GM18519 (cell line): ENCODE measurements at regions not wholly inside any gene's neighbourhood (a gene's known extent, or its start where the extent isn't known, plus 50 kb on each side); places are given as distances from the start of the nearest gene placed in this dataset.

Source experiments
- ATAC-seq: cut with Tn5 transposase; IDR thresholded peaks from one replicate; pipeline ENCODE4 v1.9.1; 2021; ENCODE audit warnings: mild to moderate bottlenecking, moderate library complexity; ENCODE audit not compliant: unreplicated experiment, low FRiP score

DNA sequence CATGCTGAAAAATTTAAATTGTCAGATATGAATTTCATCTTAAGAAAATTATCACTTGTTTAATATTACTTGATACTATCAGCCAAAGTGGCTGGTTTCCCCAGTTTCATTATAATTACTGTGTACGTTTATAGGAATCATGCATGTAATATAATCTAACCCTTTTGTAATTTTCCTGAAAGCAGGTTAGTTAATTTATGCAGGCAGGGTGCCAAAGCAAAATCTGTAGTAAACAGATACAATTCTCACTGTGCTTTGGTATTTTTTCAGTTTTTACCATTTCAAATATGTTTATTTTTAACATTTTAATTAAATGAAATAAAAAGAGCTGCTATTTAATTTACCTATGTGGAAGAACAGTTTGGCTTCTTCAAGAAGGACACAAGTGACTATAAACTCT is 1227.5 kb upstream of the MIR17HG start:
- ATAC-seq: no peak

DNA sequence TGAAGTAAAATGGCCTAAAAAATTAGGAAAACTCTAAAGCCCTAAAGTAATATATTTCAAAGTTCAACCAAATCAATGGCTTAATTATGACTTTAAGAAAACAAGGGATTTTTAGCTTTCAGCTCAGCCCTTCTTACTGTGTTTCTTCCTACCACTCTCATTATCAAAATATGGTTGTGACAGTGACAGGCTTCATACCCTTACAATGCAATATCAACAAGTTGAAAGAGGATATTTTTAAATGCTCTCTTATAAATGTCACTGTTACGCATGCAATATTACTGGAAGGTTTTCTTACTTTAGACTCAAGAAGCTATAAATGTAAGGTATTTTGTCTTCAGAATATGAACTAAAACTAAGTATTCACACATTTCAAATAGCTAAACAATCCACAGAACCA is 1225.7 kb upstream of the MIR17HG start:
- ATAC-seq: no peak

DNA sequence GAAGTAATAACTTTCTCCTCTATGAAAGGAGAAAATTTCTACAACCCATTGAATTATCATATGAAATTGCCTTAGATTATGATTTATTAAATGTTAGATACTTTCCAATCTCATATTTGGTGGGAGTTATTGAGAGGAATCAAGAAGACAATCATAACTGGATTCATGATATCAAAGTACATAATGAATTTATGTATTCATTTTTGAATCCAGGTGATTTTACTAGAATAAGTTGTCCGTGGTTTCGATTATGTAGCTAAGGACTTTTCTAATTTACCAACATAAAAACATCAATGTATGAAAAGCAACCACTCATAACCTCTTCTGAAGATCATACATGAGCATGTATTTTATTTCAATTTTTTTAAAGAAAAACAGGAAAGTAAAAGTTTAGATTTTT is 1225.0 kb upstream of the MIR17HG start:
- no peak for ATAC-seq

DNA sequence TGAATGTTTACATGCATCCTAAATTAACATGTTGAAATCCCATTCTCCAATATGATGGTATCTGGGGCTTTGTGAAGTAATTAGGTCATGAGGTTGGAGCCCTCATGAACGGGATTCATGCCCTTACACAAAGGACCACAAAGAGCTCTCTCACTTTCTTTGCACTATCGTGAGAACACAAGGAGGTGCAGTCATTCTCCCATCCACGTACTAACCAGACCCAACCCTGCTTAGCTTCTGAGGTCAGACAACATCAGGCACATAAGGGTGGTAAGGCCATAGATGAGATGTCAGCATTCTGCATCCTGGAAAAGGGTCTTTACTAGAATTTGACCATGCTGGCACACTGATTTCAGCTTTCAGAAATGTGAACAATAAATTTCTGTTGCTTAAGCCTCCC is 1211.9 kb upstream of the MIR17HG start:
- no peak for ATAC-seq

DNA sequence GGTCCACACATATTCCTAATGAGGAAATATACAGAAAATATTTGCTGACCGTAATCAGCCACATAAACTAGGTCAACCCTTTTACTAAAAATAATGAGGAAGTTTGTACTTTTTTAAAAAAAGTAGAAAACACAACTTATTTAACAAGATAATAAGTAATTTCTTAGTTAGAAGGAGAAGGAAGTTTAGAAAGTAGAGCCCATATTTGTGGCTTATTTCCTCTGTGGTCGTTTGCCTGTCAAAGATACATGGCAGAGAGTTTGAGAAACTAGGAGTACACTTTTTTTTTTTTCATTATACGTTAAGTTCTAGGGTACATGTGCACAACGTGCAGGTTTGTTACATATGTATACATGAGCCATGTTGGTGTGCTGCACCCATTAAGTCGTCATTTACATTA is 1205.2 kb upstream of the MIR17HG start:
- ATAC-seq: no peak

DNA sequence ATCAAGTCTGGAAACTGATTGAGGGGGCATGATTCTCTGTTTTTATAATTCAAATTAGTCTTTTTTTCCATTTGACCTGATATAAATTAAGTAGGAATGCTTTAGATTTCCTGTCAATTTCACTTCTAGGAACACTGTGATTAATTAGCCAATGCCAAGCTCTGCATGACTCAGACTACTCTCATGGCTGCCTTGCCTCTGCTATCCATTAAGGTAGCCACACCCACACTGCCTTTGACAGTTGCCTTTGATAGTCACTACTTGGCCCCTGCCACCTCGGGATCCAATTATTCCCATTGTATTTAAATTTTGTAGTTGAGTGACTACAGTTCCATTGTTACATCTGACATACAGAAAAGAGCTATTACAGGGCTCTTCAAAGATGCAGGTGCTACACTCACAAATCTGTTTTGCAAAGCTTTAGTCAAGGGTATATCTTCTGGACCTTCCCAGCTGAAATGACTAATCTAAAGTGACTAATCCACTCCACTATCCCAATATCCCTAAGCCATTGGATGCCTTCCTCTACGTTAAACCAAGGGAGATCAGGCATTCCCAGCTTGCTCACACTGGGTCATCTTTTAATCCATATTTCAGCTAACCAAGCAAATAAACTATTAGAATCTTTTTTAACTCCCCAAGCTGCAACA is 1193.1 kb upstream of the MIR17HG start:
- no peak for ATAC-seq

DNA sequence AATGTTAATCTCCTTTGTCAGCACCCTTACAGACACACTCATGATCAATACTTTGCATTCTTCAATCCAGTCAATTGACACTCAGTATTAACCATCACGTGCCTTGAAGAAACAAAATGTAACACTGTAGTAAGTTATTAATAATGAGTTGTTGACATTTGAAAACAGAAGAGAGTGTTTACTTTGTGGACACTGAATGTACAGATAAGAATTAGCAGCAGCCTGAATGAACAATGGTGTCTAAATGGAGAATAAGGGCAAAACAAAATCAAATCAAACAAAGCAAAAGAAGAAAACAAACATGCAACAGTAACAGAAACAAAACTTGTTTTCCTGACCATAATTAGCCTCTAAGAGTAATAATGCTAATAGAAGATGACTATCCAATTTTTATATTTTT is 1191.1 kb upstream of the MIR17HG start:
- ATAC-seq: no peak

DNA sequence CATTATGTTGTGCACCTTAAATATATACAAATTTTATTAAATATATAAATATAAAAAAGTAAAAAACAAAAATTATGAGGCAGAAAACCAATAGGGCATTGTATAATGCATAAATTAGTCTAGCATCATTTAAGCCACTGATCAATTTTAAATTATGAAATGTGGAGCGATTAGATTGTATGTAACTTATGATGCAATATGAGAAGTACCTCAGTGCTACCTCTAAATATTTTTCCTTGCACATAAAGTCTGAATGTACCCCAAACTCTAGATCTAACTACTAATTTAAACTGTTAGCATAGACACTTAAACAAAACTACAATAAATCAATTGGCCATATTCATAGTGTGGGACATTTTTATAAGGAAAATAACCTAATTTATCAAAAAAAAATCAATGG is 1178.5 kb upstream of the MIR17HG start:
- no peak for ATAC-seq

DNA sequence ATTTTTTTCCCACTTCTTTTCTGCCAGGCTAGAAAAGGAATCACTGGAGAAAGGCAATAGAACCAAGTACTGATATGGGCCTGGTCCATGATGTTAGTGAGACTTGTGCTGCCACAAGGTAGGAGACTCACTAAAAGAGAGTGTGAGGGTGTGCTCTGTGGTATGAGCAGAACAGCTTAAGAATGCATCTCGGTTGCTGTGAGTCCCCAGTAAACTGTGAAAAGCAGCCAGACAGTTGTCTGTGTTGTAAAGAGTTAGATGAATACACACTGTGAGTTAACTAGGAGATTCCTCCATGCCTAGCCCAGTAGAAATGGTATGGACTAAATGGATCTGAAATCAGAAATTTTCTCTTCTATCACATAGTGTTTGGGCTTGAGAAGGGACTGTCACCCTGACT is 1177.3 kb upstream of the MIR17HG start:
- no peak for ATAC-seq

DNA sequence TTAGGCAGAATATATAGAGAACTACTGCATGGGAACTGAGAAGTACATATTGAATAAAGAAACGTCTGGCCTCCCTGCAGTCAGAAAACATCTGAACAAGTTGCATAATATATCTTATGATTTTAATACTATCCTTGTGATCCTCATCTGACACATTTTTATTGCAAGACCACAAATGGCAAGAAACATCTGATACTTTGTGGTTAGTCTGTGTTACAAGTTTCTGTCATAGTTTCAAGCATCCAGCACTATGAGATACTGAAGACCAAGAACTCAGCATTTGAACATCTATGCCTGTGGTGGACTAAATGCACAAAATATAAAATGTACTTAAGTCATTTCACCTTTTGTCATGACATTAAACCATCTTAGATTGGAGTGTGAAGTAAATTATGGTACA is 1175.8 kb upstream of the MIR17HG start:
- no peak for ATAC-seq

DNA sequence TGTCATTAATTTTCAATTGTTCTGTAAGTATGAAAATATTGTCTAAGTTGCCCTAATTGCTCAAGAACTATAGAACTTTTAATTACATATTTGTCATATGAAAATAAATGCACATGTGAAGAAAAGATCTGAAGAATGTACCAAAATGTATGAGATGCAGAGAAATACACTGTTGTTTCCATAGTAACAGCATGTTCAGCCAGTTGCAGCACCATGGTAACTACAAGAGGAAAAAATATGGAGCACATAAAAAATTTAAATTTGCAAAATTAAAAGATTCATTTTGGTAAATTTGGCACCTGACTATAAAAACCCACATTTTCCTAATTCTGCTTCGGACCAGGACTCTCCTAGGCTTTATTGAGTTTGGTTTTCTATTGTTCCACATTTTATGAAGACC is 1170.0 kb upstream of the MIR17HG start:
- ATAC-seq: no peak

DNA sequence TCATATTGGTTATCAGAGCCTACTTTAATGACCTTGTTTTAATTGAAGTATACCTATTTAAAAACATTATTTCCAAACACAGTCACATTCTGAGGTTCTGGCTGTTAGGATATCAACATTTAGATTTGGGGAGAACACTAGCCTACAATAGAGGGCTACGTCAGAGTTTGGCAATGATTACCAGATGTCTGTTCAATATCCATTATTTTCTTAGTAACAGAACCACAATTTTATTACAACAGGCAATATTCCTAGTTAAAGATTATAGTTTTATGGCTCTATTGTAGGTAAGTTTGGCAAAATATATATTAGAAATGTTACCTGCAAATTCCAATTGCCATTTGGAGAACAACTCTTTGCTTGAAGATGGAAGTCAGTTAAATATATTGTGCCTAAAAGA is 1163.1 kb upstream of the MIR17HG start:
- no peak for ATAC-seq

DNA sequence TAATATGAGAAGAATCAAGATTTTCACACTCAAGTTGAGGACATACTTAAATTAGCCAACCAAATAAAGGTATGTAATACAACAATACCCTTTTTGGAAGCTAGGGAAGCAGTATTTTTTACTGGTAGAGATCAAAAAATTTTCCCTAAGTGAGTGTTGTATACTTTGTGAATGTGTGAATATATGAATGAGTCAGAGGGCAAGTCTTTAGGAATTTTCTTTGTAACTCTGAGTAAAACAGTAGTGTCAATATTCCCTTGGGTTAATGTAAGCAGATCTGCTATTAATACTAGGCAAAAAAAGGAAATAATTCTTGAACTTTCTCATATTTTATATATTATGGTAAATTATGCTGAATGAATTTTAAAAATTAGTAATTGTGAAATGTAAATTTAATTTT is 1161.8 kb upstream of the MIR17HG start:
- no peak for ATAC-seq

DNA sequence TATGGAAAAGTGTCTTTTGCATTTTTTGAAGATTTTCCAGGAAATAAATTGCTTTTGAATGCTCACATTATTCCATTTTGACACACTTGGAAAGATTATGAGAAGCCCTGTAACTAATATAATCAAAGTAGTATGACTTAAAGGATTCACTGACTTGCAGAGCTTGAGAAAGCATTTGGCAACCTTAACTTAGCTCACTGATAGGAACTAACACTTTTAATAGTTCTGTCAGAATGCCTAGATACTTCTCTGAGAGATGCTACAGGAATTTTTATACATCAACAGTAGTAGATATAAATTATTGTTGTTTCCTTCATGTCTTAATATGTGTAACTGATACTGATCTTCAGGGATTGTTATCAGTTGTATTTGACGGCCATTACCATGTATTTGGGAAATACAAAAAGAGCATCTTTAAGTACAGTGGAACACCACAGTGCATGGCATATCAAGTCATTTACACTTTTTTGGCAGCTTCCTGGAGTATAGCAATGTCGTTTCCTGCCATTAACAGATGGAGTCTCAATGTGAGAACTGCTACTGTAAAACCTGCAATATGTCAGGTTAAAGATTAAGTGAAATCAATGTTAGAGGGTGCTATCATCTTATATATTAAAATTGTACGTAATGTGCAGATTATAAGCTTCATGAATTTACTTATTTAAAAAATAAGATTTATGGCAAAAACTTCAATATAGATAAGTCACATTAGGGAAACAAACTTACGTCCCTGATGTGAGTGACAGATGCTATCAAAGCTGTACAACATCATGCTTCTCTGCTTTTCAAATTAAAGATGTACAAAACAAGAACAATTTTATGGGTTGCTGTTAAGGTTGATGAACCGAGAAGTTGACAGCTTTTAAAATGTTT is 1159.8 kb upstream of the MIR17HG start:
- ATAC-seq: no peak

DNA sequence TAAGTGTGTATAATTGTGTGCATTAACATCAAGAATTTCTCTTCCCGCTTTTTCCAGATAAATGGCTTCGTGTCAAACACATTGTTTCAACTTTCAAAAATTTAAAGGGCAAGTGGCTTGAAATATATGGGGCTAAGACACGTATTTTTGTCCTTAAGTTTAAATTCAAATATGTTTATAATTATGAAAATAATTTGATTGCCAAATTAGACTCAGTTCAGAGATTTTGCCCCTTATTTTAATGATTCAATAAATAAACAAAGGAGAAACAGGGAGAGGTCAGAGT is 1159.2 kb upstream of the MIR17HG start:
- ATAC-seq: no peak

DNA sequence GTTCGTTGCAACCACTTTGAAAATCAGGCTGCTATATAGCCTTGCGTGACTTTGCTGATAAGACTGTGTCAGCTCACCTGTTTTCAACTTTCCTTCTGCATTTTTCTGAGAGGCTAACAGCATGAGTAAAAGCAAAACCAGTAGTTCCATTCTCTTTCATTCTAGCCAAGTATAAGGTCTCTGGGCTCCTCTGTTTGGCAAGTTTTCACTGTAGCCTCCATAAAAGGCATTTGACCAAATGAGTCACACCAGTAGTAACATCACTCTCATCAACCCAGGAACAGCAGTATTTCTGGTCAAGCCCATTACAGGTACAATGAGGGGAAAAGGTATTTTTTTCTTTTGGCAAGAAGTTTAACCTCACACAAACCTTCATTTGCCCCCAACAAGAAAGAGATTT is 1149.8 kb upstream of the MIR17HG start:
- ATAC-seq: no peak

DNA sequence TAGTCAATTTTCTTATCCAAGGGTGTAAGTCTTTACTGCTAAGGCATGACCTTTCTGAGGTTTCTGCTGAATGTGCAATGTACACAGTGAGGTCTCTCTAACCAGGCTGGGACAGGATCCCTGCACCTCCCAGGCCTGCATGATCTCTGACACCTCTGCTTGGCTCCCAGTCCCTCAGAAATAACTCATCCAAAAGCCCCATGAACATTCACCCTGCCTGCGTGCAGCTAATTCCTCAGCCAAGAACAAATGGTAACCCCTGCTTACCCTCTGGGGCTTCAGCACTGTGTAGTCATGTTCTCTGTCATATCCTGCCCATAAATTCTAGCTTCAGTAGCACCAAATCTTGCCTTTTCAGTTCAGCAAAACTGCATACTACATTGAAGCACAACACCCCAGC is 1146.3 kb upstream of the MIR17HG start:
- ATAC-seq: no peak

DNA sequence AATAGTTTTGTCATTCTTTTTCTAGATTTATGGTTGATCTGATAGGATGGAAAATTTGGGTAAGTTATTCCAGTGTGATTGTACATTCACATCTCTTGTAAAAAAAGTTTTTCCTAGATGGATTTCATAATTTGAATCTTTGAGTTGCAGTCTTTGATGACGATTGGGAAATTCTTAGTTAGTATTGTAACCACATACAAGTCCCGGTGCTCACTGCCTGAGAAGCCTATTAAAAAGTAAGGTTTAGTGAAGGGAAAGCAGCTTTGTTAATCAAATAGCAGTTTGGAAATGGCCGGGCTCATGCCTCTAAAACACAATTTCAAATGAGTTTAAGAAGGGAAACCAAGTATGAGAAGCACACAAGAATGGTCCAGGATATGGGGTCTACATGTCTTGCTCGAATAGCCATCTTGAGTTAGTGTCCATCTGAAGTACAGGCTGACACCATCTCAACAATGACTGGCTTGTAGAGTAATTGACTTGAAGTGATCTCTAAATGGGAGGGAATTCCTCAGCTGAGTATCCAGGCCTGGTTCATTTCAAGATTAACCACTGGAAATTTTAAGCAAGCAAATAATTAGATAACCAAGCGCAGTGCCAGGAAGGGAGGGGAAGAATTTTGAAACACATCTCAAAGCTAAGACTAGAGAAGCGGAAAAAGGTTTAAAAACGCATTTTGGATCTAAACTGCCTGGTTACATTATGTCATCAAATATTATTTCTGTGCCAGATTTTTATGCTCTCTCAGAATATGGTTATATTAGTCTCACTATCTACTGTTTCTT is 1145.6 kb upstream of the MIR17HG start:
- no peak for ATAC-seq

DNA sequence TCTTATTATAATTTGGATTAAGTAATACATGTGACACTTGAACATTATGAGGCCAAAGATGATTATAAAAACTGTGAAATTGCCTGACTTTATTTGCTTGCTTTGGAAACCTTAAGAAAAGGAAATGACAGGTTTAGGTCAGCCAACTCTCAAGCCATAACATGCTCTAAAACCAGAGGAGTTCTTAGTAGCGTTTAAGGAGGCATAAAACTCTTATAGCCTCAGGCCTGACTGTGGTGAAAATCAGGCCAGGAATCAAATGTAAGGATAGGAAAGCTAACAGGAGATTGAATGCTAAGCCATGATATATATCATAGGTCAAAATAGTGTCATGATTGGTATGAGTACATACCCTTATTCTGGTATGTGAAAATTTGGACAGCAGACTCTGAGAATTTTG is 1142.4 kb upstream of the MIR17HG start:
- no peak for ATAC-seq

DNA sequence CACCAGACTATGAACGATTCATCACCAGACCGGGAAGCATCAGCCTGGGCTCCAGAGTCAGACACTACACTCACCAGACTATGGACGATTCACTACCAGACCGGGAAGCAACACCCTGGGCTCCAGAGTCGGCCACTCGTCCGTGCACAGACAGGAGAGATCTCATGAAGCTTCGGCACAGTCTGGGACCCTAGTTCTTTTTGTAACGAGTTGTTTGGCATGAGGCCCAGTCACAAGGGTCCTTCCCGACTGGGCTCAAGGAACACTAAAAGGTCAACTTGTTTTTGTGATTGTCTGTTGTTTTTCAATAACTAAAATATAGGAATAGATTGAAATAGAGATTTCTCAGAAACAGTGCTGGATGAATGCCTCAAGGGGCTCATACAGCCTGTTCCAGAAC is 1141.6 kb upstream of the MIR17HG start:
- ATAC-seq: no peak

DNA sequence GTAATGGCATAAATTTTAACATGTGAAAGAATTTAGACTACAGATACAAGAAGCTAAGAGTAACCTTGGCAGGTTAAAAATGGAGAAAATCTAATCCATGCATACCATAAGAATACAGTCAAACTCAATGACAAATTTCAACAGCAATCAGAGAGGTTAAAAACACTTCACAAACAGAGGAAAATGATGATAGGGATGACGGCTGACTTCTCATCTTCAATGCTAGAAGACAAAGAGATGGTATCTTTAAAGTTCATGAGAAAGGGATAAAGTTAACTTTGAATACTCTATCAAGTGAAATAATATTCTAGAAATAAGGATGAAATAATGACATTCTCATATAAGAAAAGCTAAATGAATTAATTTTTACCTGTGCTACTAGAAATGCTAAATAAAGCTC is 1130.2 kb upstream of the MIR17HG start:
- no peak for ATAC-seq

DNA sequence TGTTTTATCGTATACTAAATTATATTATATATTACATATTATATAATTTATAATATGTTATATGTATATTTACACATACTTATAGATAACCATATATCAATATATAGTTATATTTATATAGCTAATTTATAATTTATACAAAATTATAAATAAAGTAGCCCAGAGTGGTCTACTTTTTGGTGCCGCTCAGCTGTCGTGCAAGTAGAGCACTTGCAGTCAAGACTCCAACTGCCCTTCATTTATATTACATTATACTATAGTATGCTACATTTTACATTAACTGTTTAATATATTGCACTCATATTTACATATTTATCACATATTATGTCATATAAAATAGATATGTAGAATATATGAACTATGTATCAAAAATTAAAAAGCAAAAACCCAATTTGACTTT is 1124.7 kb upstream of the MIR17HG start:
- no peak for ATAC-seq
